ENCODE measurements at regions not wholly inside any gene's neighbourhood (a gene's known extent, or its start where the extent isn't known, plus 50 kb on each side); places are given as distances from the start of the nearest gene placed in this dataset.

DNA sequence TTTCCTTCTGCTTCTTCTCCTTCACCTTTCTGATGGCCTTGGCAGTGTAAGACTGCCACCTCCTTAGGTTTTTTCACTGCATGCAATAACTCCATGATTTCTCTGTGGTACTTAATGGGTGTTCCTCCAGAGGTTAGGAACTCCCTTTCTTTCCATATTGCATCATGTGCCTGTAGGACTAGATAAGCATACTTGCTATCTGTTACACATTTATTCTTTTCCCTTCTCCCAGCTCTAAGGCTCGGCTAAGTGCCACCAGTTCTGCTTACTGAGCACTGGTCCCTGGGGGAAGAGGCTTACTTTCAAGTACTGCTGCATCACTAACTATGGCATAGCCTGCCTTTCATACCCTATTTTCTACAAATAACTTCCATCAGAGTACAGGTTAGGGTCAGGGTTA, 351.8 kb downstream of the OTOL1 start:
- no peaks in the 10 kb centered on the region for H3K4me1 ChIP-seq (ENCODE audit: control insufficient read depth, insufficient read depth, low read length)
- TF ChIP-seq ZBTB26 (tag by site-specific recombination; optimal IDR thresholded peaks at IDR 0.05) (no peak), ZEB2 (tag by site-specific recombination; IDR thresholded peaks at IDR 0.05) (no peak), ZNF416 (tag by site-specific recombination; IDR thresholded peaks at IDR 0.05) (no peak), ZNF621 (tag by site-specific recombination; IDR thresholded peaks at IDR 0.05) (no peak), ZNF473 (tag by site-specific recombination; IDR thresholded peaks at IDR 0.05) (no peak), ZBTB17 (tag by site-specific recombination; IDR thresholded peaks at IDR 0.05) (no peak), ZNF114 (tag by site-specific recombination; IDR thresholded peaks at IDR 0.05) (no peak)
- no peak overlapping the region for H3K27ac ChIP-seq (ENCODE audit: extremely low read depth, low read depth, low read length)
- CTCF ChIA-PET: no interaction called here
- H3K4me3 ChIP-seq (ENCODE audit: low read depth, low read length): no peak overlapping the region
- POLR2A ChIA-PET: no interaction called here
- H3K36me3 ChIP-seq (ENCODE audit: control insufficient read depth in 2 of 2, insufficient read depth in 1 of 2, low read length in 2 of 2): no peaks in the 10 kb centered on the region
- H3K9me3 ChIP-seq (ENCODE audit: control insufficient read depth, insufficient read depth, low read depth, low read length): no peaks in the 10 kb centered on the region

DNA sequence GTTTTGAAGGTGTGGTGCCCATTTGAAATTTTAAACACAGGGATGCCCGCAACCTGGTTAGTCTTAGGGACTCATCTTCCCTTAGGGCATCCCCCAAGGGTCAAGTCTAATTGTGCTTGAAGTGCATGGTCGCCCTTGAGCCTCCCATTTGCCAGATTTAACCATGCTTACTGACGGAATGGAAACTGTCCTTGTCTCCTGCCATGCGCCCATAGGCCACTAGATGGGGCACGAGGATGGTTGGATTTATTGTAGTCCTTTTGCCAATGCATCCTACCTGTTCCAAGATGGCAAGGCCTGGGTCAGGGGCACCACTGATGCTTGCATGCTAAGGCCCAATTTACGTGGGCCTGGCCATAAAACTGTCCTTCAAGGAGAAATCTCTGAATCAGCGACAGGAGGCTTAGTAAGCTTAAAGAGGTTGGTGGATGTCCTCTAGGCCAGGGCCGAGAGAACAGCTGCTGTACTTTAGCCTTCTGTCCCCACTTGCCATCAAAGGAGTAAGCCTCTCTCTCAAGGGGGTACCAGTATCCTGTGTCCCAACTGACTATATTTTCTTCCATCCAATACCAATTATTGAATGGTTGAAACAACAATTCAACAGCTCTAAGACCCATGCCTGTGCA, 355.4 kb downstream of the OTOL1 start:
- Histone ChIP-seq H3K9me3 (ENCODE audit: control insufficient read depth, insufficient read depth, low read depth, low read length) (no peaks in the 10 kb centered on the region), H3K4me1 (ENCODE audit: control insufficient read depth, insufficient read depth, low read length) (no peaks in the 10 kb centered on the region), H3K36me3 (ENCODE audit: control insufficient read depth in 2 of 2, insufficient read depth in 1 of 2, low read length in 2 of 2) (no peaks in the 10 kb centered on the region), H3K4me3 (ENCODE audit: low read depth, low read length) (no peak overlapping the region), H3K27ac (ENCODE audit: extremely low read depth, low read depth, low read length) (no peak overlapping the region)
- CTCF ChIA-PET: interaction anchor here (0.6 to 0.7 kb wide), 2 partner anchors 13 to 15 kb away, joined by 4 read pairs; no protein-coding TSS in a partner anchor
- TF ChIP-seq CTCF (tag by site-specific recombination; IDR thresholded peaks at IDR 0.05) (0 out of 2 replicates have a peak, but pooled peaks have one; percentile 40), ZNF654 (tag by site-specific recombination; IDR thresholded peaks at IDR 0.05; ENCODE audit: low read depth) (peak; percentile 60), ZNF548 (tag by site-specific recombination; IDR thresholded peaks at IDR 0.05) (no peak), ZNF664 (tag by site-specific recombination; IDR thresholded peaks at IDR 0.05) (no peak)
- POLR2A ChIA-PET: no interaction called here

GRCh38 chr3:161852744-161853143, 356.1 kb downstream of the OTOL1 start:
- Histone ChIP-seq H3K9me3 (ENCODE audit: control insufficient read depth, insufficient read depth, low read depth, low read length) (no peaks in the 10 kb centered on the region), H3K4me1 (ENCODE audit: control insufficient read depth, insufficient read depth, low read length) (no peaks in the 10 kb centered on the region), H3K36me3 (ENCODE audit: control insufficient read depth in 2 of 2, insufficient read depth in 1 of 2, low read length in 2 of 2) (no peaks in the 10 kb centered on the region), H3K27ac (ENCODE audit: extremely low read depth, low read depth, low read length) (no peak overlapping the region), H3K4me3 (ENCODE audit: low read depth, low read length) (no peak overlapping the region)
- ChIA-PET POLR2A (no interaction called here), CTCF (interaction anchor here (0.6 to 0.7 kb wide), 2 partner anchors 12 to 14 kb away, joined by 4 read pairs; no protein-coding TSS in a partner anchor)
- TF ChIP-seq ZFP3 (tag by site-specific recombination; IDR thresholded peaks at IDR 0.05; ENCODE audit: low read depth): no peak
- TF ChIP-seq ZNF585B (tag by site-specific recombination; IDR thresholded peaks at IDR 0.05): no peak
- no peak for TF ChIP-seq ZNF404 (tag by site-specific recombination; IDR thresholded peaks at IDR 0.05)
- no peak for TF ChIP-seq ZNF580 (tag by site-specific recombination; IDR thresholded peaks at IDR 0.05)
- no peak for TF ChIP-seq ZNF311 (tag by site-specific recombination; IDR thresholded peaks at IDR 0.05; ENCODE audit: borderline replicate concordance)
- no peak for TF ChIP-seq ZFP37 (tag by site-specific recombination; IDR thresholded peaks at IDR 0.05)
- no peak for TF ChIP-seq ZNF155 (tag by site-specific recombination; IDR thresholded peaks at IDR 0.05)
- TF ChIP-seq, protein P1, sequence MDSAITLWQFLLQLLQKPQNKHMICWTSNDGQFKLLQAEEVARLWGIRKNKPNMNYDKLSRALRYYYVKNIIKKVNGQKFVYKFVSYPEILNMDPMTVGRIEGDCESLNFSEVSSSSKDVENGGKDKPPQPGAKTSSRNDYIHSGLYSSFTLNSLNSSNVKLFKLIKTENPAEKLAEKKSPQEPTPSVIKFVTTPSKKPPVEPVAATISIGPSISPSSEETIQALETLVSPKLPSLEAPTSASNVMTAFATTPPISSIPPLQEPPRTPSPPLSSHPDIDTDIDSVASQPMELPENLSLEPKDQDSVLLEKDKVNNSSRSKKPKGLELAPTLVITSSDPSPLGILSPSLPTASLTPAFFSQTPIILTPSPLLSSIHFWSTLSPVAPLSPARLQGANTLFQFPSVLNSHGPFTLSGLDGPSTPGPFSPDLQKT (IDR thresholded peaks at IDR 0.05; ENCODE audit: borderline replicate concordance, low read depth, low read length): no peak
- no peak for TF ChIP-seq ZNF658 (tag by site-specific recombination; IDR thresholded peaks at IDR 0.05)
- no peak for TF ChIP-seq KLF1 (tag by site-specific recombination; IDR thresholded peaks at IDR 0.05)
- TF ChIP-seq GLI2 (tag by site-specific recombination; IDR thresholded peaks at IDR 0.05; ENCODE audit: borderline replicate concordance, low read depth): no peak
- TF ChIP-seq ZNF600 (tag by site-specific recombination; IDR thresholded peaks at IDR 0.05): no peak
- no peak for TF ChIP-seq FEZF1 (tag by site-specific recombination; IDR thresholded peaks at IDR 0.05)
- TF ChIP-seq TCF7L2 (IDR thresholded peaks at IDR 0.05; ENCODE audit: borderline replicate concordance, low read depth, low read length): no peak
- TF ChIP-seq ZNF132 (tag by site-specific recombination; IDR thresholded peaks at IDR 0.05; ENCODE audit: borderline replicate concordance): no peak
- no peak for TF ChIP-seq ZNF548 (tag by site-specific recombination; IDR thresholded peaks at IDR 0.05)
- TF ChIP-seq SP2 (tag by site-specific recombination; IDR thresholded peaks at IDR 0.05): no peak
- no peak for TF ChIP-seq ZNF10 (tag by site-specific recombination; IDR thresholded peaks at IDR 0.05)
- no peak for TF ChIP-seq ZNF37A (tag by site-specific recombination; IDR thresholded peaks at IDR 0.05)
